ENCODE measurements at regions not wholly inside any gene's neighbourhood (a gene's known extent, or its start where the extent isn't known, plus 50 kb on each side); places are given as distances from the start of the nearest gene placed in this dataset.
"Not testable (repeated sequence)": the region's sequence is repeated elsewhere in the genome, so short reads cannot be mapped to it uniquely, and the experiment has no call there.

GRCh38 chr9:104276709-104277245 lies 182.7 kb downstream of the SMC2 start:
- DNase-seq, result no peak

GRCh38 chr9:104278929-104279496 lies 184.9 kb downstream of the SMC2 start:
- DNase-seq, result no peak

- DNase-seq, result no peak
These were observed 185.5 kb downstream of the SMC2 start for GRCh38 chr9:104279535-104280177.

- no peak for DNase-seq
These were observed 186.1 kb downstream of the SMC2 start for GRCh38 chr9:104280178-104280560.

GRCh38 chr9:104280711-104281110 lies 186.6 kb downstream of the SMC2 start:
- no peak for DNase-seq

- no peak for DNase-seq
These were observed 192.1 kb downstream of the SMC2 start for GRCh38 chr9:104286187-104286586.

- DNase-seq, result no peak
These were observed 192.7 kb downstream of the SMC2 start for GRCh38 chr9:104286799-104287198.

GRCh38 chr9:104287253-104287878 lies 193.3 kb downstream of the SMC2 start:
- no peak for DNase-seq

- no peak for DNase-seq
These were observed 199.8 kb downstream of the SMC2 start for GRCh38 chr9:104293877-104294276.

GRCh38 chr9:104300124-104300523 lies 203.9 kb upstream of the OR13F1 start:
- no peak for DNase-seq

GRCh38 chr9:104301755-104302154 lies 202.3 kb upstream of the OR13F1 start:
- DNase-seq, result no peak

- DNase-seq, result no peak
These were observed 201.3 kb upstream of the OR13F1 start for GRCh38 chr9:104302775-104303174.

GRCh38 chr9:104304925-104305324 lies 199.1 kb upstream of the OR13F1 start:
- DNase-seq, result no peak

- no peak for DNase-seq
These were observed 190.5 kb upstream of the OR13F1 start for GRCh38 chr9:104313396-104314110.

GRCh38 chr9:104316201-104317009 lies 187.7 kb upstream of the OR13F1 start:
- not testable (repeated sequence) for DNase-seq

- DNase-seq, result no peak
These were observed 184.9 kb upstream of the OR13F1 start for GRCh38 chr9:104319198-104319597.

- DNase-seq, result no peak
These were observed 184.4 kb upstream of the OR13F1 start for GRCh38 chr9:104319685-104320084.

- no peak for DNase-seq
These were observed 181.5 kb upstream of the OR13F1 start for GRCh38 chr9:104322596-104322995.

- DNase-seq, result not testable (repeated sequence)
These were observed 179.9 kb upstream of the OR13F1 start for GRCh38 chr9:104323967-104324694.

GRCh38 chr9:104326912-104327311 lies 177.2 kb upstream of the OR13F1 start:
- no peak for DNase-seq

GRCh38 chr9:104329245-104329644 lies 174.8 kb upstream of the OR13F1 start:
- DNase-seq, result no peak

- no peak for DNase-seq
These were observed 173.2 kb upstream of the OR13F1 start for GRCh38 chr9:104330841-104331240.

All from CD4-positive, alpha-beta T cell treated with Interleukin-4 for 1 hour (primary cell).